HFFc6 (cell line): ENCODE measurements at regions not wholly inside any gene's neighbourhood (a gene's known extent, or its start where the extent isn't known, plus 50 kb on each side); places are given as distances from the start of the nearest gene placed in this dataset.

Source experiments
- DNase-seq: peaks from one replicate; pipeline ENCODE4 v3.0.0-alpha.2; 2018
- H3K27ac Mint-ChIP-seq: 2 replicates; pipeline ENCODE4 v1.8.0; 2020; ENCODE audit warnings: mild to moderate bottlenecking, mixed read lengths
- H3K27me3 Mint-ChIP-seq: 2 replicates; pipeline ENCODE4 v1.8.0; 2021; ENCODE audit warnings: mild to moderate bottlenecking, moderate library complexity, mixed read lengths; ENCODE audit not compliant: insufficient read depth
- H3K36me3 Mint-ChIP-seq: 2 replicates; pipeline ENCODE4 v1.8.0; 2021; ENCODE audit warnings: low read depth, mixed read lengths
- H3K4me1 Mint-ChIP-seq: 2 replicates; pipeline ENCODE4 v1.8.0; 2020; ENCODE audit warnings: low read depth, mixed read lengths
- H3K4me3 Mint-ChIP-seq: 2 replicates; pipeline ENCODE4 v1.8.0; 2020; ENCODE audit warnings: mild to moderate bottlenecking, moderate library complexity, mixed read lengths
- H3K9me3 Mint-ChIP-seq: 2 replicates; pipeline ENCODE4 v1.8.0; 2020; ENCODE audit warnings: mild to moderate bottlenecking, mixed read lengths
- CTCF ChIP-seq: fragments of 200-600 bp; sonication (generic); IDR thresholded peaks from 2 replicates; pipeline ENCODE4 v1.5.0; 2021; ENCODE audit warnings: antibody characterized with exemption, mild to moderate bottlenecking

GRCh38 chr18:39464006-39464405, 1898.4 kb upstream of the CELF4 start:
- Mint-ChIP-seq H3K4me1 (peaks cover 22% of the 10 kb centered on the region), H3K9me3 (no peaks in the 10 kb centered on the region), H3K27ac (no peak overlapping the region; the same call in 1 of the 2 replicates), H3K27me3 (no peaks in the 10 kb centered on the region), H3K36me3 (0 out of 2 replicates have a peak, but pooled peaks cover 4% of the 10 kb centered on the region), H3K4me3 (no peak overlapping the region)
- TF ChIP-seq CTCF = no peak
- DNase-seq = peak; percentile 4

- no peak for TF ChIP-seq CTCF
- DNase-seq = peak; percentile 67
- peaks cover 22% of the 10 kb centered on the region for H3K4me1 Mint-ChIP-seq
- peak overlapping the region; percentile 57 for H3K27ac Mint-ChIP-seq
- H3K27me3 Mint-ChIP-seq = no peaks in the 10 kb centered on the region
- H3K36me3 Mint-ChIP-seq = peaks cover 11% of the 10 kb centered on the region; the same call in 1 of the 2 replicates
- H3K9me3 Mint-ChIP-seq = no peaks in the 10 kb centered on the region
- no peak overlapping the region for H3K4me3 Mint-ChIP-seq
These were observed 1896.8 kb upstream of the CELF4 start for GRCh38 chr18:39462436-39462835.

GRCh38 chr18:39460136-39460535, 1894.5 kb upstream of the CELF4 start:
- H3K4me1 Mint-ChIP-seq = peaks cover 30% of the 10 kb centered on the region
- no peaks in the 10 kb centered on the region for H3K9me3 Mint-ChIP-seq
- no peak for TF ChIP-seq CTCF
- peaks cover 11% of the 10 kb centered on the region; the same call in 1 of the 2 replicates for H3K36me3 Mint-ChIP-seq
- H3K4me3 Mint-ChIP-seq = no peak overlapping the region
- DNase-seq = no peak
- no peak overlapping the region for H3K27ac Mint-ChIP-seq
- H3K27me3 Mint-ChIP-seq = no peaks in the 10 kb centered on the region

DNA sequence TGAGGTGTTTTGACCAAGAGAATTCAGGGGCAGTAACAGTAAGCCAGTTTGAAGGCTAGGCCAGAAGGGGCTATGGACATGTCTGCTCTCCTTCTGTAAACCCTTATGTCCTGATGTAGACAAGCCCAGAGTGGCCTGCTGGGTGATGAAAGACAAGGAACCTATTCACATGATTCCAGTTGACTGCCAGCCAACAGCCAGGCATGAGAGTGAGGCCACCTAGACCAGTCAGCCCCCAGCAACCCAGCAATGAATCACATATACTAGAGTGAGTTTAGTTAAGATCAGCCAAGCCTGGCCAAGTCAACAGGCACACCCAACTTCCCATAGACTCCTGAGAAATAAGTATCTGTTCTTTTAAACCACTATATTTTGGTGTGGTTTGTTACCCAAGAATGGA, 1889.7 kb upstream of the CELF4 start:
- H3K27me3 Mint-ChIP-seq = no peaks in the 10 kb centered on the region
- H3K27ac Mint-ChIP-seq = peak overlapping the region; percentile 64
- no peak overlapping the region for H3K4me3 Mint-ChIP-seq
- H3K36me3 Mint-ChIP-seq = peaks cover 7% of the 10 kb centered on the region; the same call in 1 of the 2 replicates
- H3K9me3 Mint-ChIP-seq = no peaks in the 10 kb centered on the region
- H3K4me1 Mint-ChIP-seq = peaks cover 28% of the 10 kb centered on the region
- DNase-seq = peak; percentile 45
- TF ChIP-seq CTCF = no peak

DNA sequence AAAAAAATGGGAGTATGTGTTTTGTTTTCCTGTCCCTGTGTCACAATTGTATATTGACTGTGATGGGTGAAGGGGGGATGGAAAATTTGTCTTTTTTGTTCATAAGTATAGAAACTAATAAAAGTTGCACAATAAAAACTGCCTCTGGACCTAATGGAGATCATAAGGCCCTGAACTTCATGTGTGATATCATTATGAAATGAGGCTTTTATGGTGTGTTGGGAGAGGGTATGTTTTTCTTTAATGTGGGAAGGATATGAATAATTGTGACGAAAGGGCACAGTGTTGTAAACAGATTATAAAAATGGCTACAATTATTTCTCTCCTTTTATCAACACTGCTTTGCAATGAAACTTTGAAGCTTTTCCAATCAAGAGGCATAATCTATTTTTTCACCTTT, 1889.3 kb upstream of the CELF4 start:
- Mint-ChIP-seq H3K27me3 (no peaks in the 10 kb centered on the region), H3K4me1 (peaks cover 28% of the 10 kb centered on the region), H3K4me3 (no peak overlapping the region), H3K27ac (peak overlapping the region; percentile 64), H3K9me3 (no peaks in the 10 kb centered on the region), H3K36me3 (peaks cover 7% of the 10 kb centered on the region; the same call in 1 of the 2 replicates)
- DNase-seq = no peak
- TF ChIP-seq CTCF = no peak

GRCh38 chr18:39453882-39454281, 1888.3 kb upstream of the CELF4 start:
- no peak for TF ChIP-seq CTCF
- peak; percentile 25 for DNase-seq
- H3K27ac Mint-ChIP-seq = peak overlapping the region; percentile 65
- H3K27me3 Mint-ChIP-seq = no peaks in the 10 kb centered on the region
- H3K36me3 Mint-ChIP-seq = peaks cover 6% of the 10 kb centered on the region; the same call in 1 of the 2 replicates
- H3K4me1 Mint-ChIP-seq = peaks cover 31% of the 10 kb centered on the region
- peak overlapping the region; percentile 77 for H3K4me3 Mint-ChIP-seq
- H3K9me3 Mint-ChIP-seq = no peaks in the 10 kb centered on the region
